ENCODE measurements at regions not wholly inside any gene's neighbourhood (a gene's known extent, or its start where the extent isn't known, plus 50 kb on each side); places are given as distances from the start of the nearest gene placed in this dataset.

DNA sequence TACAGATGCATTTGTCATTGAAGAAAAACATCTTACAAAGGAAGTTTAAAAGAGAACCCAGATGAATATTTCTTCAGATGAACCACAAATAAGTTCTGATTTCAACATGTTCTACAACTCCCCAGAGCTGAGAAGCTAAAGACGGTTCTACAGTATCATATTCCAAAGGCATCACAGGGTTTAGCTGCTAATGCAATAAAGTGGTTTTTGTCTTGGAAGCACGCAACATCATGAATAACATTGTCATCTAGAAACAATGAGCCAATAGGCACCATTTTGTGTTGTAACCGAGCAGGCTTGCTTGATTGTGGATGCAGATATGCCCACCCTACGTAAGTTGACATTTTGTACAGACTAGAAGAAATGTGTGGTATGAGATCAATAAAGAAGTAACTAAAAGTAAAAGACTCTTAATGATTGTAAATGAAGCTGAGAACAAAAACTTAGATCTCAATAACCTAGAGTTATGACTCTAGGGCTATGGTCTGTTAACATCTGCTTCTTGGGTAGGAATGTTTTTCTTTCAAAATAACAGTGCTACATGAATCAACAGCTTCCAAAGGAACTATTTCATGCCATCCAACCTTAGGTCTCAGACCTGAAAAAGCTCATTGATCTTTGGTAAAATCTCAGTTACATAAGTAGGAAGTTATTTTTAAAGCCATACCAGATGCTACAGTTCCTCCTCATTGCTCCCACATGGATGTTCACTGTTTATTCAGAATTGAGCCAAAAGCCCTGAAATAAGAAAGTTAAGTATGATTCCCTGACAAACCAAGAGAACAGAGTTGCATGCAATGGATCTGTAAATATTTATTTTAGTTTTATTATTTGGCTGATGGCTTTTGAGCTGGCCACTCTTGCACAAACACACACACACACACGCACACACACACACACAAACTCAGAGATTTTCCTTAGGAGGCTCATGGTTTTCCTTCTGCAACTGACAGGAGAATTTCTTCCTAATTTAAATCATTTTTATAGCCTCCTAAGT is 118.7 kb upstream of the SLCO6A1 start:
- DNase-seq (no peak), ATAC-seq (no peak)
- Histone ChIP-seq H3K9me3 (no peaks in the 10 kb centered on the region), H3K4me1 (no peaks in the 10 kb centered on the region), H3K4me3 (no peak overlapping the region), H3K36me3 (replicated peaks in 1 of 2; ENCODE audit: insufficient read depth in 1 of 2, low read depth in 2 of 2) (no peaks in the 10 kb centered on the region), H3K27me3 (no peaks in the 10 kb centered on the region), H3K27ac (no peak overlapping the region)
- TF ChIP-seq CTCF (IDR thresholded peaks at IDR 0.05), result no peak
- TF ChIP-seq POLR2A (IDR thresholded peaks at IDR 0.05), result no peak
- WGBS, 2 donors, result 62 to 77% methylated on average over 5 of the region's 5 CpGs
- intact Hi-C loops (cut with DNase I), result no loop called here

GRCh38 chr5:102622262-102622661 is 123.5 kb upstream of the SLCO6A1 start:
- DNase-seq (no peak), ATAC-seq (no peak)
- H3K27me3 ChIP-seq, result no peaks in the 10 kb centered on the region
- H3K4me1 ChIP-seq, result no peaks in the 10 kb centered on the region
- no peak overlapping the region for H3K4me3 ChIP-seq
- no peaks in the 10 kb centered on the region for H3K36me3 ChIP-seq (replicated peaks in 1 of 2; ENCODE audit: insufficient read depth in 1 of 2, low read depth in 2 of 2)
- no peaks in the 10 kb centered on the region for H3K9me3 ChIP-seq
- WGBS, 2 donors, result 66 to 76% methylated on average over 3 of the region's 3 CpGs
- intact Hi-C loops (cut with DNase I), result no loop called here
- TF ChIP-seq POLR2A (IDR thresholded peaks at IDR 0.05) (no peak), CTCF (IDR thresholded peaks at IDR 0.05) (no peak)
- no peak overlapping the region for H3K27ac ChIP-seq

DNA sequence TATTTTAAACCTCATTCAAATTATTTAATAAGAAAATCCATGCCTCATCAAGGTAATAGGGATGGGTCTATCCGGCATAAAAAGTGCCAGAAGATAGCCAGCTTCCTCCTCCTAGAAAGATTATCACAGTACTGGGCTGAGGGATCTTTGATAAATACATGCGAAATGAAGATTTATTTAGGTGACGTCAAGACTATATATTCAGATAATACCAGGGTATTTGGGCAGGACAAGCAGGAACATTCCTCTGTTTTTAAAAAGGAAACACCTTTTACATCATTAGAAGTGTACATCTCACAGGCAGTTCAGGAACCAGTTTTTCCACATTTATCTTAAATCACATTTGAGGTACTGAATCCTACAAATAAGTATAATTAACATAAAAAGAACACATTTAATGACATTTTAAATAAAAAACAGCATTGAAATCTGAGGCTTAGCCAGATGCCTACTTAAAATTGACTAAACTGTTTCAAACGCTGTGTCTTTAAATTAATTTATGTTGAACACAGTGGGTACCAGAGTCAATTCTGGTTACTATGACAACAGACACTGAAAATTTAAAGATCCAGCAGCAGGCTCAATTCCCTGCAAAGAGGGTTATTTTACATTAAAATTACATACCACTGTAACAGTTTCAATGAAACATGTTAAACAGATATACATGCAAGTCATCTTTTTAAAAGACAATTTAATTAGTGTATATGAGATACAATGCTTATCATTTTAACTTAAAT is 124.7 kb upstream of the SLCO6A1 start:
- ATAC-seq (no peak), DNase-seq (no peak)
- 56 to 70% methylated on average over 4 of the region's 4 CpGs for WGBS, 2 donors
- Histone ChIP-seq H3K9me3 (no peaks in the 10 kb centered on the region), H3K27me3 (no peaks in the 10 kb centered on the region), H3K27ac (no peak overlapping the region), H3K4me3 (no peak overlapping the region), H3K4me1 (no peaks in the 10 kb centered on the region), H3K36me3 (replicated peaks in 1 of 2; ENCODE audit: insufficient read depth in 1 of 2, low read depth in 2 of 2) (no peaks in the 10 kb centered on the region)
- TF ChIP-seq CTCF (IDR thresholded peaks at IDR 0.05) (no peak), POLR2A (IDR thresholded peaks at IDR 0.05) (no peak)
- intact Hi-C loops (cut with DNase I), result no loop called here

- intact Hi-C loops (cut with DNase I), result no loop called here
- no peak for DNase-seq
- no peaks in the 10 kb centered on the region for H3K9me3 ChIP-seq
- 48% methylated on average over 6 of the region's 6 CpGs for WGBS, 2 donors
- TF ChIP-seq POLR2A (IDR thresholded peaks at IDR 0.05) (no peak), CTCF (IDR thresholded peaks at IDR 0.05) (no peak)
- no peak for ATAC-seq
- H3K4me1 ChIP-seq, result no peaks in the 10 kb centered on the region
- H3K36me3 ChIP-seq (replicated peaks in 1 of 2; ENCODE audit: insufficient read depth in 1 of 2, low read depth in 2 of 2), result no peaks in the 10 kb centered on the region
- no peak overlapping the region for H3K27ac ChIP-seq
- H3K4me3 ChIP-seq, result no peak overlapping the region
- no peaks in the 10 kb centered on the region for H3K27me3 ChIP-seq
Measured at GRCh38 chr5:102624405-102624804, 125.6 kb upstream of the SLCO6A1 start.

Measured in body of pancreas (tissue), 4 donors.